Neural crest cell (in vitro differentiated cells): ENCODE measurements at regions not wholly inside any gene's neighbourhood (a gene's known extent, or its start where the extent isn't known, plus 50 kb on each side); places are given as distances from the start of the nearest gene placed in this dataset.

Experiments used
- DNase-seq: peaks from one replicate; pipeline ENCODE4 v3.0.0; 2021; ENCODE audit warnings: low read depth, mixed read lengths, low spot score
- H3K27ac Mint-ChIP-seq: one replicate; pipeline ENCODE4 v1.8.0; 2021; ENCODE audit warnings: mild to moderate bottlenecking, mixed read lengths; ENCODE audit not compliant: unreplicated experiment
- H3K27me3 Mint-ChIP-seq: 2 replicates; pipeline ENCODE4 v1.8.0; 2021; ENCODE audit warnings: low read depth, mild to moderate bottlenecking, mixed read lengths
- H3K36me3 Mint-ChIP-seq: 2 replicates; pipeline ENCODE4 v1.8.0; 2021; ENCODE audit warnings: low read depth, mild to moderate bottlenecking, mixed read lengths
- H3K4me1 Mint-ChIP-seq: 2 replicates; pipeline ENCODE4 v1.8.0; 2021; ENCODE audit warnings: mixed read lengths
- H3K4me3 Mint-ChIP-seq: one replicate; pipeline ENCODE4 v1.8.0; 2021; ENCODE audit warnings: mild to moderate bottlenecking, mixed read lengths
- H3K9me3 Mint-ChIP-seq: 2 replicates; pipeline ENCODE4 v1.8.0; 2021; ENCODE audit warnings: mixed read lengths
- TF ChIP-seq, protein P1 (sequence below): fragments of 200-600 bp; sonication (generic); conservative IDR thresholded peaks from 2 replicates; pipeline ENCODE4 v1.5.0; 2021; ENCODE audit warnings: antibody characterized with exemption, mild to moderate bottlenecking

DNA sequence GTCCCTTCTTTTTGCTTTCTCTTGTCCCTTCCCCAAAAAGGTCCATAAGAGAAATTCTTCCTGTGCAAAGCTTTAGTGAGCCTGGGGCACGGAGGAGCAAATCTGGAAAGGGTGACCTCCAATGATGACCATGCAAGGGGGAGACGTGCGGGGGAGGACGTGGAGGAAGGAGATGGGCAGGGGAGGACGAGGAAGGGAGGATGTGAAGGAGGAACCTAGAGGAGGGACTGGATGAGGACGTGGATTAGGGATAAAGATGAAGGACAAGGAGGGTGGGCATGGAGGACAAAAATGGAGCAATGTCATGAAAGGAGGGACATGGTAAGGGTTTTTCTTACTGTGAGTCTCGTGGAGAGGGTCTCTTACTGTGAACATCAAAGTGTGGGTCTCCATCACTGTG is 139.5 kb downstream of the ERMARD start:
- Mint-ChIP-seq H3K27ac (no peak overlapping the region), H3K4me1 (no peaks in the 10 kb centered on the region), H3K27me3 (peaks cover 5% of the 10 kb centered on the region), H3K9me3 (peaks cover 3% of the 10 kb centered on the region), H3K36me3 (no peaks in the 10 kb centered on the region), H3K4me3 (no peak overlapping the region)
- DNase-seq: no peak
- TF ChIP-seq, protein P1, sequence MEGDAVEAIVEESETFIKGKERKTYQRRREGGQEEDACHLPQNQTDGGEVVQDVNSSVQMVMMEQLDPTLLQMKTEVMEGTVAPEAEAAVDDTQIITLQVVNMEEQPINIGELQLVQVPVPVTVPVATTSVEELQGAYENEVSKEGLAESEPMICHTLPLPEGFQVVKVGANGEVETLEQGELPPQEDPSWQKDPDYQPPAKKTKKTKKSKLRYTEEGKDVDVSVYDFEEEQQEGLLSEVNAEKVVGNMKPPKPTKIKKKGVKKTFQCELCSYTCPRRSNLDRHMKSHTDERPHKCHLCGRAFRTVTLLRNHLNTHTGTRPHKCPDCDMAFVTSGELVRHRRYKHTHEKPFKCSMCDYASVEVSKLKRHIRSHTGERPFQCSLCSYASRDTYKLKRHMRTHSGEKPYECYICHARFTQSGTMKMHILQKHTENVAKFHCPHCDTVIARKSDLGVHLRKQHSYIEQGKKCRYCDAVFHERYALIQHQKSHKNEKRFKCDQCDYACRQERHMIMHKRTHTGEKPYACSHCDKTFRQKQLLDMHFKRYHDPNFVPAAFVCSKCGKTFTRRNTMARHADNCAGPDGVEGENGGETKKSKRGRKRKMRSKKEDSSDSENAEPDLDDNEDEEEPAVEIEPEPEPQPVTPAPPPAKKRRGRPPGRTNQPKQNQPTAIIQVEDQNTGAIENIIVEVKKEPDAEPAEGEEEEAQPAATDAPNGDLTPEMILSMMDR: no peak

DNA sequence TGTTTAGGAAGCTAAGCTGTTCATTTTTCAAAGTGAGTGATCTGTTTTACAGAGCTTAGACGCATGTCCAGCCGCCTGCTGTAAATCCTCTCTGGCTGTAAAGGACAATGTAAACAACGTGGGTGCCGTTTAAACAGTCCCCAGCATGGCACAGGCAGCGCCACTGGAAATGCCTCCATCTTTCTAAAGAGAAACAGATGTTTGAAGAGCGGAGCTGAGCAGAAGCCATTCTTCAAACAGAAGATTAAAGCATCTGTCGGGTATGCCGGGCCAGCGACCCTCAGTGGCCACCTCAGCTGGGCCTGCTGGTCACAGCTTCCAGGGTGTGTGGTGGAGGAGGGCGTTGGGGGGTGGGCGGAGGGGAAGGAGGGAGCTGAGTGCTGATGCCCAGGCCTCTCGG is 138.6 kb downstream of the ERMARD start:
- Mint-ChIP-seq H3K9me3 (peaks cover 3% of the 10 kb centered on the region), H3K27me3 (peaks cover 5% of the 10 kb centered on the region), H3K4me1 (no peaks in the 10 kb centered on the region), H3K27ac (no peak overlapping the region), H3K36me3 (no peaks in the 10 kb centered on the region), H3K4me3 (no peak overlapping the region)
- no peak for DNase-seq
- TF ChIP-seq, protein P1: no peak

DNA sequence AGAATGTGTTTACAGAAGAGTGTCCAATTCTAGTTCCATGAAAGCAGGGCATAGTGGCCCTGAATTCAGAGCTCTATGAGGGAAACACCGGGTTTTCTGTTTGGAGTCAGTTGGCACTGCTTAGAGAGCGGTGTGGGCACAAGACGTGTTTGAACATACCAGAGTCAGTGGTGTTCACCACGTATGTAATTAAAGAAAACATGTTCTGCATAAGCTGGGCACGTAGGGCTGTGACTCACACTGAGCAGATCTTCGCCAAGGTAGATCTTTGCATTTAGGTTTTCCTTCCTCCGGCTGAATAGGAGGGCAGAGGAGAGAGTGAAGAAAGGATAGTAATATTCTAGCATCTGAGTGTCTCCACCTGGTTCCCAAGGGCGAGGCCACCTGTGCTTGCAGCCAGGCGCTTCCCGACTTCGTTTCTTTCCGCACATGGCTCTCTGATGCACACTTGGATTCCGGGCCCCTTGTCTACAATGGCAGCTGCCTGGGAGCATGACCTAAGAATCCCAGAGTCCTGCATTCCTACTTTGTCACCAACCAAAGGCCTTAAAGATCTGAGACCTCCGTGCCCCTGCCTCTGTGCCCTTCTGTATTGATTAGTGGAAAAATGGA is 136.2 kb downstream of the ERMARD start:
- no peak for DNase-seq
- TF ChIP-seq, protein P1: no peak
- H3K4me3 Mint-ChIP-seq: no peak overlapping the region
- H3K27me3 Mint-ChIP-seq: peaks cover 13% of the 10 kb centered on the region
- peaks cover 3% of the 10 kb centered on the region for H3K9me3 Mint-ChIP-seq
- no peaks in the 10 kb centered on the region for H3K36me3 Mint-ChIP-seq
- H3K4me1 Mint-ChIP-seq: no peaks in the 10 kb centered on the region
- H3K27ac Mint-ChIP-seq: no peak overlapping the region

DNA sequence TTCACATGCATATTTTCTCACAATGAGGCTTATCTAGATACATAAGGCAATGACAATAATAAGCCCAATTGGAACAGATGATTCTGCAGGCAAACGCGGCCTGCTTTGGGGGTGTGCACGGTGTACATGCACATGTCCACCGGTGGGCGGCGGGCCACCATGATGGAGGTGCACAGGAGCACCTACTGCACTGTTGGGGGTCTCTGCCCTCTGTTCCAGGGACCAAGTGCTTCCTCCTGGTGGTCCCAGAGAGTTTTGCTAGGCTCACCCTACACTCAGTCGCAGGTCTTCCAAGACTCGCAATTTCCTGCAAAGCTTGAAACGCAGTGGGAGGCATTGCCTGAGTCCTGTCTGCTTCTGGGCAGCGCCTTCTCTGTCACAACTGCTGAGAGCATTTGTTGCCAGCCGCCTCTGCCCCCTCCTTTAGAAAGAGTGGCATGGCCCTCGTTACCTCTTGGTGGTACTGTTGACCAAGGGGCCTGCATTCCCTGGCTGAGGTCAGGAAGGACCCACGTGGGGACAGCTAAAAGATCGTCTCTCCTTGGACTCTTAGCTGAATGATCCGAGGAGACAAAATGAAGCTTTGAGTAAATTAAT is 135.3 kb downstream of the ERMARD start:
- peaks cover 15% of the 10 kb centered on the region for H3K27me3 Mint-ChIP-seq
- TF ChIP-seq, protein P1: no peak
- no peak overlapping the region for H3K27ac Mint-ChIP-seq
- H3K36me3 Mint-ChIP-seq: no peaks in the 10 kb centered on the region
- no peaks in the 10 kb centered on the region for H3K4me1 Mint-ChIP-seq
- DNase-seq: no peak
- peaks cover 3% of the 10 kb centered on the region for H3K9me3 Mint-ChIP-seq
- H3K4me3 Mint-ChIP-seq: no peak overlapping the region

DNA sequence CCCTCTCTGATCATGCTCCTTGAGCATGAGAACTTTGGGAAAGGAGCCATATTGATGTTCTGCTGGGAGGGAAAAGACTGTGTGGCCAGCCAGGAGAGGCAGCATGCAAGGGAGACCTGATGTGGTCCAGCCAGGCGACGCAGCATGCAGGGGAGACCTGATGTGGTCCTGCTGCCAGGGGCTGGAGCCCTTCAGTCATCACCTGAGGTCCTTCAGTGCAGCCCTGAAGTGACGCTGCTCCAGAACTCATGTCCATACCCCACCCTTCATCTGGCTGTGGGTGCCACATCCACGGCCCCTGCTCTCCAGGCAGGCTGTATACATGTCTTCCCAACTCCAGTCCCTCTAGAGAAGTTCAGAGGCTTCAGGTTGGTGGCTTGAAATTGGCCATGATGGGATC is 134.4 kb downstream of the ERMARD start:
- no peak overlapping the region for H3K4me3 Mint-ChIP-seq
- DNase-seq: no peak
- TF ChIP-seq, protein P1: no peak
- no peaks in the 10 kb centered on the region for H3K36me3 Mint-ChIP-seq
- no peak overlapping the region for H3K27ac Mint-ChIP-seq
- peaks cover 11% of the 10 kb centered on the region for H3K27me3 Mint-ChIP-seq
- H3K9me3 Mint-ChIP-seq: peaks cover 2% of the 10 kb centered on the region
- no peaks in the 10 kb centered on the region for H3K4me1 Mint-ChIP-seq
